Neutrophil (primary cell): ENCODE measurements at regions not wholly inside any gene's neighbourhood (a gene's known extent, or its start where the extent isn't known, plus 50 kb on each side); places are given as distances from the start of the nearest gene placed in this dataset.

Source experiments
- H3K27ac ChIP-seq: fragments of 200-600 bp; sonication (generic); 2 replicates; pipeline ENCODE4 v1.5.1; 2016; ENCODE audit warnings: mild to moderate bottlenecking, moderate library complexity
- H3K27me3 ChIP-seq: fragments of 200-600 bp; sonication (generic); 2 replicates; pipeline ENCODE4 v1.6.0; 2016; ENCODE audit warnings: mild to moderate bottlenecking
- H3K36me3 ChIP-seq: fragments of 200-600 bp; sonication (generic); 2 replicates; pipeline ENCODE4 v1.5.1; 2017
- H3K4me1 ChIP-seq, 2 experiments: fragments of 200-600 bp in 1 of 2; sonication (generic) in 1 of 2; 1 replicate in 1 of 2; 2 replicates in 1 of 2; pipeline versions ENCODE4 v1.5.1 to v1.6.1; 2013 to 2016; ENCODE audit warnings: low read depth in 1 of 2, low read length in 1 of 2, mild to moderate bottlenecking in 1 of 2, moderate library complexity in 1 of 2; ENCODE audit not compliant: control insufficient read depth in 1 of 2, insufficient read depth in 1 of 2
- H3K4me3 ChIP-seq, 2 experiments: fragments of 200-600 bp in 1 of 2; sonication (generic) in 1 of 2; 1 replicate in 1 of 2; 2 replicates in 1 of 2; pipeline ENCODE4 v1.5.1; 2013 to 2016; ENCODE audit warnings: low read depth in 1 of 2, low read length in 1 of 2, mild to moderate bottlenecking in 1 of 2, moderate library complexity in 1 of 2
- H3K9me3 ChIP-seq: fragments of 200-600 bp; sonication (generic); 2 replicates; pipeline ENCODE4 v1.5.1; 2016
- TF ChIP-seq, protein P1 (sequence below): fragments of 200-600 bp; sonication (generic); IDR thresholded peaks from 2 replicates; pipeline ENCODE4 v1.5.1; 2016; ENCODE audit warnings: antibody characterized with exemption

DNA sequence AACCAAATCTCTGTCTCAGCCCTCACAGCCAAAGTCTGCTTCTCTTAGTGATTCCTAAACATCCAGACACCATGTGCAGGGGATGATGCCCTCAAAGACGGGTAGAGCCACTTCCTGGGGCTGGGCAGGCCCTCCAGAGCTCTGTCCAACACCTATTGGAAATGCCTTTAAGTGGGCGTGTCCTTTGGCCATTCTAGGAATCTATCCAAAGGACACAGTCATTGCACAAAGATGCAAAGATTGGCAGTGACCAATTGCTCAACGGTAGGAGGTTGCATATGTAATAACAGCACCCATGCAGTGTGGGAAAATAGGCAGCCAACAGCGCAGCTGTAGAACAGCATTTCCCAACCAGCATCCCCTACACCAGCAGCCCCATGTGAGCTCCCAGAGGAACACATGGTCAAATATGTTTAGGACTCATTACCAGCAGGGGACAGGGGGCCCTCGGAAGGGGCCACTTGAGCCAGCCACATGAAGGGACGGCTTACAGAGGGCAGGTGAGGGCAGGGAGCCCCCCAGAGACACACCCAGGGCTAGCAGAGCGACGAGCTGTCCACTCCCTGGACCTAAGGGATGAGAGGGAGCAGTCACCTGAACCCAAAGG lies 142.8 kb upstream of the IQSEC1 start:
- Histone ChIP-seq H3K4me1 (no peaks in the 10 kb centered on the region), H3K36me3 (no peaks in the 10 kb centered on the region), H3K27ac (no peak overlapping the region), H3K4me3 (no peak overlapping the region), H3K27me3 (peaks cover 3% of the 10 kb centered on the region), H3K9me3 (no peaks in the 10 kb centered on the region)
- TF ChIP-seq, protein P1, sequence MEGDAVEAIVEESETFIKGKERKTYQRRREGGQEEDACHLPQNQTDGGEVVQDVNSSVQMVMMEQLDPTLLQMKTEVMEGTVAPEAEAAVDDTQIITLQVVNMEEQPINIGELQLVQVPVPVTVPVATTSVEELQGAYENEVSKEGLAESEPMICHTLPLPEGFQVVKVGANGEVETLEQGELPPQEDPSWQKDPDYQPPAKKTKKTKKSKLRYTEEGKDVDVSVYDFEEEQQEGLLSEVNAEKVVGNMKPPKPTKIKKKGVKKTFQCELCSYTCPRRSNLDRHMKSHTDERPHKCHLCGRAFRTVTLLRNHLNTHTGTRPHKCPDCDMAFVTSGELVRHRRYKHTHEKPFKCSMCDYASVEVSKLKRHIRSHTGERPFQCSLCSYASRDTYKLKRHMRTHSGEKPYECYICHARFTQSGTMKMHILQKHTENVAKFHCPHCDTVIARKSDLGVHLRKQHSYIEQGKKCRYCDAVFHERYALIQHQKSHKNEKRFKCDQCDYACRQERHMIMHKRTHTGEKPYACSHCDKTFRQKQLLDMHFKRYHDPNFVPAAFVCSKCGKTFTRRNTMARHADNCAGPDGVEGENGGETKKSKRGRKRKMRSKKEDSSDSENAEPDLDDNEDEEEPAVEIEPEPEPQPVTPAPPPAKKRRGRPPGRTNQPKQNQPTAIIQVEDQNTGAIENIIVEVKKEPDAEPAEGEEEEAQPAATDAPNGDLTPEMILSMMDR = no peak

GRCh38 chr3:13214847-13215472 lies 141.7 kb upstream of the IQSEC1 start:
- Histone ChIP-seq H3K4me3 (no peak overlapping the region), H3K27me3 (peaks cover 3% of the 10 kb centered on the region), H3K36me3 (no peaks in the 10 kb centered on the region), H3K4me1 (no peaks in the 10 kb centered on the region), H3K9me3 (no peaks in the 10 kb centered on the region), H3K27ac (no peak overlapping the region)
- TF ChIP-seq, protein P1 = no peak

GRCh38 chr3:13213911-13214846 lies 140.9 kb upstream of the IQSEC1 start:
- H3K4me3 ChIP-seq = no peak overlapping the region
- peaks cover 3% of the 10 kb centered on the region for H3K27me3 ChIP-seq
- no peaks in the 10 kb centered on the region for H3K9me3 ChIP-seq
- no peaks in the 10 kb centered on the region for H3K4me1 ChIP-seq
- TF ChIP-seq, protein P1 = no peak
- no peaks in the 10 kb centered on the region for H3K36me3 ChIP-seq
- H3K27ac ChIP-seq = no peak overlapping the region

DNA sequence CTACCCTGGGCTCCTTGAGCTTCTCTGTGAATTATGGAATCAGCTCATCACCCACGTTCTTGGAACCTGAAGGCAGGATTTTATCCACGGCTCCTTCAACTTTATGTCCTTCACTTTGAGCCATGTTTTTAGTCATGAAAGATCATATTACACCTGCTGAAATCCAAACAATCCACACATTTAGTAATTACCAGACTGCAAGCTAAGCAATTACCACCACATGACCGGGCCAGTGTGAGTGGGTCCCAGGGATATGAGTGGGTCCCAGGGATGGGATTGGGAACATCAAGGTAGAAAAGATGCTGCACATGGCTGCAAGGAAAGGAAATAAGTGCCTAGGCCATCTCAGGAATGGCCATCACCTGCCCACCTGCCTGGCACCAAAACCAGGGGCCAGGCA lies 140.3 kb upstream of the IQSEC1 start:
- TF ChIP-seq, protein P1 = no peak
- no peaks in the 10 kb centered on the region for H3K4me1 ChIP-seq
- H3K4me3 ChIP-seq = no peak overlapping the region
- no peaks in the 10 kb centered on the region for H3K9me3 ChIP-seq
- no peak overlapping the region for H3K27ac ChIP-seq
- no peaks in the 10 kb centered on the region for H3K36me3 ChIP-seq
- H3K27me3 ChIP-seq = peaks cover 3% of the 10 kb centered on the region

DNA sequence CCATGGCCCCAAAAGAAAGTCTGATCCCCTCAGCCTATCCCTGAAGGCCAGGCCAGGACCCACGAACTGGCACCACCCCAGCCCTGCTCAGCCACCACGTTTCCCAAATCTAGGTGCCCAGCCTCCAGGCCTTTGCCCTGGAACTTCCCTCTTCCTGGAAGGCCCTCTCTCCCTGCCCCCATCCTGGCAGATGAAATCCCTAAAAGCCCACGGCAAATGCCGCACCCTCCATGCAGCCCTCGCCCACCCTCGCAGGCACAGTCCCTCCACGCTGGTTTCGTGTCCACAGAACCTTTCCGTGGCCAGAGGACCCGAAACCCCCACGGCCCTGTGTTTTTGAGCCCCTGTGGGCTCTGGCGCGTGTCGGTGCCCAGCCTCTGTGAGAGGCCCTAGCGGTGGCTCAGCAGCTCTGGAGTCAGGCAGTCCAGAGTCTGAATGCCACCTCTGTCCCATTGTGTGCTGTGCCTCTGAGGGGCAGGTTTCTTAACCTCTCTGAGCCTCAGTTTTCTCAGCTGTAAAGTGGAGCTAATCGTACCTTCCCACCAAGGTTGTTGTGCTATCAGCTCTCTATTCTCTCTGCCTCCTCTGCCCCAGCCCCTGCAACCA lies 138.5 kb upstream of the IQSEC1 start:
- Histone ChIP-seq H3K27me3 (peaks cover 9% of the 10 kb centered on the region), H3K9me3 (no peaks in the 10 kb centered on the region), H3K36me3 (no peaks in the 10 kb centered on the region), H3K4me3 (no peak overlapping the region), H3K4me1 (no peaks in the 10 kb centered on the region), H3K27ac (no peak overlapping the region)
- TF ChIP-seq, protein P1 = no peak
